GM18498 (cell line): ENCODE measurements at regions not wholly inside any gene's neighbourhood (a gene's known extent, or its start where the extent isn't known, plus 50 kb on each side); places are given as distances from the start of the nearest gene placed in this dataset.
"Not testable (repeated sequence)": the region's sequence is repeated elsewhere in the genome, so short reads cannot be mapped to it uniquely, and the experiment has no call there.

Experiments used
- ATAC-seq: cut with Tn5 transposase; IDR thresholded peaks from one replicate; pipeline ENCODE4 v1.9.1; 2021; ENCODE audit warnings: mild to moderate bottlenecking, moderate library complexity; ENCODE audit not compliant: unreplicated experiment

- not testable (repeated sequence) for ATAC-seq
These were observed 155.5 kb upstream of the FOXQ1 start for GRCh38 chr6:1156411-1156810.

GRCh38 chr6:1153696-1154245, 158.1 kb upstream of the FOXQ1 start:
- ATAC-seq: no peak

GRCh38 chr6:1146500-1146899, 165.4 kb upstream of the FOXQ1 start:
- no peak for ATAC-seq

- ATAC-seq: no peak
These were observed 166.1 kb upstream of the FOXQ1 start for GRCh38 chr6:1145768-1146218.

GRCh38 chr6:1144842-1145767, 166.8 kb upstream of the FOXQ1 start:
- ATAC-seq: no peak

GRCh38 chr6:1143655-1144054, 168.2 kb upstream of the FOXQ1 start:
- no peak for ATAC-seq

GRCh38 chr6:1139155-1139890, 172.6 kb upstream of the FOXQ1 start:
- ATAC-seq: no peak

- ATAC-seq: no peak
These were observed 174.0 kb upstream of the FOXQ1 start for GRCh38 chr6:1137849-1138248.

- ATAC-seq: no peak
These were observed 175.1 kb upstream of the FOXQ1 start for GRCh38 chr6:1136827-1137226.

- no peak for ATAC-seq
These were observed 175.5 kb upstream of the FOXQ1 start for GRCh38 chr6:1136415-1136774.

GRCh38 chr6:1135726-1136414, 176.0 kb upstream of the FOXQ1 start:
- ATAC-seq: no peak

GRCh38 chr6:1131285-1132079, 180.4 kb upstream of the FOXQ1 start:
- ATAC-seq: no peak

GRCh38 chr6:1130709-1131108, 181.2 kb upstream of the FOXQ1 start:
- no peak for ATAC-seq

- no peak for ATAC-seq
These were observed 182.8 kb upstream of the FOXQ1 start for GRCh38 chr6:1129131-1129530.

GRCh38 chr6:1127597-1128288, 184.2 kb upstream of the FOXQ1 start:
- no peak for ATAC-seq

GRCh38 chr6:1127129-1127528, 184.8 kb upstream of the FOXQ1 start:
- no peak for ATAC-seq

- no peak for ATAC-seq
These were observed 185.9 kb upstream of the FOXQ1 start for GRCh38 chr6:1126036-1126435.

- ATAC-seq: no peak
These were observed 186.6 kb upstream of the FOXQ1 start for GRCh38 chr6:1125297-1125696.

- no peak for ATAC-seq
These were observed 187.0 kb upstream of the FOXQ1 start for GRCh38 chr6:1124885-1125284.
